ENCODE measurements at regions not wholly inside any gene's neighbourhood (a gene's known extent, or its start where the extent isn't known, plus 50 kb on each side); places are given as distances from the start of the nearest gene placed in this dataset.

DNA sequence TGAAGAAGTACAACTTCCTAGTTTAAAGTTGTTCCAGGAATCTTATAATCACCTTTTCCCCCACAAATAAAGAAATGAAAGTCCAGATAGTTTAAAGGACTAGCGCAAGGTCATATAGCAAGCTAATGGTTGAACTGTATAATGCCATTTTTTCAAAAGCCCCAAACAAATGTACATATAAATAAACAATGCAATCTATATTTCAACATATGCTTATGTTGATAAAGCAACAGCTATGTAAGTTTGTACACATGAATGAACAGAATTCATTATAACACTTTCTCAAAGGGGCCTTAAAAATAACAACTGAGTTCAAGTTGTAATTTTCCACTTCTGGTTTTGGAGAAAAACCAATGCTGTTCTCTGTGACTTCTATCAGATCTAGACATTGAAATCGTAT is 1628.6 kb downstream of the CDH8 start:
- TF ChIP-seq, protein P1, sequence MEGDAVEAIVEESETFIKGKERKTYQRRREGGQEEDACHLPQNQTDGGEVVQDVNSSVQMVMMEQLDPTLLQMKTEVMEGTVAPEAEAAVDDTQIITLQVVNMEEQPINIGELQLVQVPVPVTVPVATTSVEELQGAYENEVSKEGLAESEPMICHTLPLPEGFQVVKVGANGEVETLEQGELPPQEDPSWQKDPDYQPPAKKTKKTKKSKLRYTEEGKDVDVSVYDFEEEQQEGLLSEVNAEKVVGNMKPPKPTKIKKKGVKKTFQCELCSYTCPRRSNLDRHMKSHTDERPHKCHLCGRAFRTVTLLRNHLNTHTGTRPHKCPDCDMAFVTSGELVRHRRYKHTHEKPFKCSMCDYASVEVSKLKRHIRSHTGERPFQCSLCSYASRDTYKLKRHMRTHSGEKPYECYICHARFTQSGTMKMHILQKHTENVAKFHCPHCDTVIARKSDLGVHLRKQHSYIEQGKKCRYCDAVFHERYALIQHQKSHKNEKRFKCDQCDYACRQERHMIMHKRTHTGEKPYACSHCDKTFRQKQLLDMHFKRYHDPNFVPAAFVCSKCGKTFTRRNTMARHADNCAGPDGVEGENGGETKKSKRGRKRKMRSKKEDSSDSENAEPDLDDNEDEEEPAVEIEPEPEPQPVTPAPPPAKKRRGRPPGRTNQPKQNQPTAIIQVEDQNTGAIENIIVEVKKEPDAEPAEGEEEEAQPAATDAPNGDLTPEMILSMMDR (IDR thresholded peaks at IDR 0.05 in 8 of 11, conservative IDR thresholded peaks at IDR 0.05 in 3 of 11): no peak
- no peak for TF ChIP-seq POLR2AphosphoS5 (IDR thresholded peaks at IDR 0.05)
- no peak for TF ChIP-seq POLR2A (IDR thresholded peaks at IDR 0.05)
